RWPE1 (cell line): ENCODE measurements at regions not wholly inside any gene's neighbourhood (a gene's known extent, or its start where the extent isn't known, plus 50 kb on each side); places are given as distances from the start of the nearest gene placed in this dataset.
A peak's percentile ranks its signal among the peaks of the same experiment; 100 is the strongest.

Source experiments
- CTCF ChIA-PET: fragments of 350-600 bp; sonication (Branson Sonifier 250); formaldehyde crosslinking; extraction: SDS; loops from one replicate; lab custom pipeline; 2021; lab: Yijun Ruan, JAX
- POLR2A ChIA-PET: fragments of 400-600 bp; formaldehyde crosslinking; extraction: SDS; loops from one replicate; lab custom pipeline; 2020; ENCODE audit warnings: antibody characterized with exemption; ENCODE audit not compliant: low non-redundant PET; lab: Yijun Ruan, JAX
- DNase-seq: peaks from one replicate; pipeline ENCODE4 v3.0.0; 2012; ENCODE audit warnings: low spot score
- H3K27ac ChIP-seq: fragments of 450-650 bp; 2 replicates; pipeline ENCODE4 v1.5.1; 2017
- CTCF ChIP-seq: fragments of 450-650 bp; conservative IDR thresholded peaks from 2 replicates; pipeline ENCODE4 v1.5.1; 2017; ENCODE audit warnings: low read depth, mild to moderate bottlenecking

GRCh38 chr11:100561323-100561722, 125.8 kb upstream of the ARHGAP42 start:
- ChIA-PET POLR2A (no interaction called here), CTCF (interaction anchor here (0.8 kb wide), 1 partner anchor 158 kb away, joined by 5 read pairs; no protein-coding TSS in a partner anchor)
- DNase-seq: no peak
- TF ChIP-seq CTCF: no peak
- H3K27ac ChIP-seq: no peak overlapping the region

GRCh38 chr11:100562128-100562527, 125.0 kb upstream of the ARHGAP42 start:
- CTCF ChIA-PET: interaction anchor here (0.5 kb wide), 1 partner anchor 419 kb away, joined by 3 read pairs; no protein-coding TSS in a partner anchor
- no peak for TF ChIP-seq CTCF
- H3K27ac ChIP-seq: no peak overlapping the region
- POLR2A ChIA-PET: no interaction called here
- peak; percentile 68 for DNase-seq

- CTCF ChIA-PET: interaction anchor here (0.6 kb wide), 1 partner anchor 235 kb away, joined by 4 read pairs; no protein-coding TSS in a partner anchor
- POLR2A ChIA-PET: no interaction called here
- no peak for TF ChIP-seq CTCF
- no peak for DNase-seq
- H3K27ac ChIP-seq: no peak overlapping the region
Measured at GRCh38 chr11:100563541-100564280, 123.4 kb upstream of the ARHGAP42 start.

- ChIA-PET POLR2A (no interaction called here), CTCF (interaction anchor here (0.6 to 0.7 kb wide), 2 partner anchors 62 to 157 kb away, joined by 3 read pairs; no protein-coding TSS in a partner anchor)
- H3K27ac ChIP-seq: no peak overlapping the region
- no peak for DNase-seq
- no peak for TF ChIP-seq CTCF
Measured at GRCh38 chr11:100573911-100574513, 113.1 kb upstream of the ARHGAP42 start.

GRCh38 chr11:100574894-100575769, 112.0 kb upstream of the ARHGAP42 start:
- ChIA-PET CTCF (interaction anchor here (0.6 to 0.7 kb wide), 2 partner anchors 63 to 109 kb away, joined by 3 to 4 read pairs; no protein-coding TSS in a partner anchor), POLR2A (no interaction called here)
- DNase-seq: no peak
- peak; percentile 26 for TF ChIP-seq CTCF
- H3K27ac ChIP-seq: no peak overlapping the region
